ENCODE measurements at regions not wholly inside any gene's neighbourhood (a gene's known extent, or its start where the extent isn't known, plus 50 kb on each side); places are given as distances from the start of the nearest gene placed in this dataset.

GRCh38 chr15:100703032-100703578 lies 100.7 kb downstream of the ASB7 start (continued):
- TF ChIP-seq GABPA (IDR thresholded peaks at IDR 0.05; ENCODE audit: low read depth): no peak
- peak; percentile 87 to 91 for TF ChIP-seq IKZF2 (IDR thresholded peaks at IDR 0.05)
- peak; percentile 60; the same call in 1 of the 2 replicates for TF ChIP-seq JUND (IDR thresholded peaks at IDR 0.05; ENCODE audit: low read depth, low read length)
- no peak for TF ChIP-seq MYB (IDR thresholded peaks at IDR 0.05; ENCODE audit: borderline replicate concordance, low read depth, low read length)
- peak; percentile 70 for TF ChIP-seq USF1 (IDR thresholded peaks at IDR 0.05; ENCODE audit: borderline replicate concordance, extremely low read length, insufficient read depth, low read depth, low read length)
- TF ChIP-seq NFYA (IDR thresholded peaks at IDR 0.05; ENCODE audit: borderline replicate concordance, low read depth, low read length): no peak
- no peak for TF ChIP-seq ASH2L (IDR thresholded peaks at IDR 0.05; ENCODE audit: borderline replicate concordance, low read depth)
- TF ChIP-seq CBX5 (IDR thresholded peaks at IDR 0.05; ENCODE audit: low read depth): peak; percentile 94
- TF ChIP-seq EGR1 (IDR thresholded peaks at IDR 0.05; ENCODE audit: borderline replicate concordance in 1 of 2, low read depth in 2 of 2, low read length in 2 of 2): no peak
- TF ChIP-seq BHLHE40 (IDR thresholded peaks at IDR 0.05; ENCODE audit: borderline replicate concordance in 1 of 2, low read depth in 2 of 2, low read length in 1 of 2): peak; percentile 78 to 82
- peak; percentile 49; the same call in 1 of the 2 replicates for TF ChIP-seq NR2F1 (conservative IDR thresholded peaks at IDR 0.05)
- TF ChIP-seq TCF12 (IDR thresholded peaks at IDR 0.05; ENCODE audit: low read depth, low read length): peak; percentile 98
- 0 out of 2 replicates have a peak, but pooled peaks have one; percentile 41 for TF ChIP-seq CREB1 (IDR thresholded peaks at IDR 0.05; ENCODE audit: low read depth)
- 0 out of 2 replicates have a peak, but pooled peaks have one; percentile 58 for TF ChIP-seq MEF2A (IDR thresholded peaks at IDR 0.05; ENCODE audit: insufficient read depth, low read depth, low read length)
- 0 out of 2 replicates have a peak, but pooled peaks have one; percentile 30 for TF ChIP-seq EZH2 (IDR thresholded peaks at IDR 0.05; ENCODE audit: borderline replicate concordance, control insufficient read depth, low read depth, low read length)
- peak; percentile 72; the same call in 1 of the 2 replicates for TF ChIP-seq MTA3 (IDR thresholded peaks at IDR 0.05; ENCODE audit: borderline replicate concordance, low read length)
- no peak for TF ChIP-seq CBX3 (IDR thresholded peaks at IDR 0.05; ENCODE audit: borderline replicate concordance, low read depth)
- TF ChIP-seq TCF3 (IDR thresholded peaks at IDR 0.05; ENCODE audit: borderline replicate concordance, insufficient read depth, low read depth, low read length): peak; percentile 95
- TF ChIP-seq KDM1A (IDR thresholded peaks at IDR 0.05; ENCODE audit: borderline replicate concordance): no peak
- TF ChIP-seq ETV6 (conservative IDR thresholded peaks at IDR 0.05 in 1 of 2, IDR thresholded peaks at IDR 0.05 in 1 of 2; ENCODE audit: borderline replicate concordance in 1 of 2, low read depth in 1 of 2): peak in 1 of 2 experiments; percentile 48; a peak in 1 of 4 replicates
- peak; percentile 62 to 63; a peak in 3 of 4 replicates for TF ChIP-seq SRF (IDR thresholded peaks at IDR 0.05; ENCODE audit: low read depth in 2 of 2, low read length in 2 of 2)
- TF ChIP-seq PAX5 (IDR thresholded peaks at IDR 0.05; ENCODE audit: borderline replicate concordance, low read depth, low read length): peak; percentile 97
- TF ChIP-seq, protein P1, sequence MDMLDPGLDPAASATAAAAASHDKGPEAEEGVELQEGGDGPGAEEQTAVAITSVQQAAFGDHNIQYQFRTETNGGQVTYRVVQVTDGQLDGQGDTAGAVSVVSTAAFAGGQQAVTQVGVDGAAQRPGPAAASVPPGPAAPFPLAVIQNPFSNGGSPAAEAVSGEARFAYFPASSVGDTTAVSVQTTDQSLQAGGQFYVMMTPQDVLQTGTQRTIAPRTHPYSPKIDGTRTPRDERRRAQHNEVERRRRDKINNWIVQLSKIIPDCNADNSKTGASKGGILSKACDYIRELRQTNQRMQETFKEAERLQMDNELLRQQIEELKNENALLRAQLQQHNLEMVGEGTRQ (IDR thresholded peaks at IDR 0.05; ENCODE audit: borderline replicate concordance, low read depth, low read length): peak; percentile 18; the same call in 1 of the 2 replicates
- TF ChIP-seq MTA2 (IDR thresholded peaks at IDR 0.05; ENCODE audit: low read depth): peak; percentile 80
- TF ChIP-seq RAD51 (IDR thresholded peaks at IDR 0.05): peak; percentile 90
- peak; percentile 54; the same call in 1 of the 2 replicates for TF ChIP-seq NFYB (IDR thresholded peaks at IDR 0.05; ENCODE audit: insufficient read depth, low read depth, low read length)
- peak; percentile 92 for TF ChIP-seq BCL11A (IDR thresholded peaks at IDR 0.05; ENCODE audit: low read depth, low read length)
- TF ChIP-seq PML (IDR thresholded peaks at IDR 0.05; ENCODE audit: low read length): no peak
- TF ChIP-seq ZBED1 (IDR thresholded peaks at IDR 0.05; ENCODE audit: borderline replicate concordance): peak; percentile 59; the same call in 1 of the 2 replicates

Measured in GM12878 (cell line).